BJ (cell line): ENCODE measurements at regions not wholly inside any gene's neighbourhood (a gene's known extent, or its start where the extent isn't known, plus 50 kb on each side); places are given as distances from the start of the nearest gene placed in this dataset.

Experiments used
- CTCF ChIA-PET: fragments of 350-600 bp; formaldehyde crosslinking; extraction: SDS; loops from one replicate; lab custom pipeline; 2021; ENCODE audit warnings: antibody characterized with exemption, inconsistent platforms; lab: Yijun Ruan, JAX
- POLR2A ChIA-PET: fragments of 300-600 bp; sonication (Branson Sonifier 250); formaldehyde crosslinking; extraction: SDS; loops from one replicate; lab custom pipeline; 2021; ENCODE audit warnings: antibody characterized with exemption; lab: Charles Lee
- DNase-seq: peaks from one replicate; pipeline ENCODE4 v3.0.0-alpha.2; 2011; ENCODE audit warnings: low read depth
- H3K27me3 ChIP-seq: 2 replicates; pipeline ENCODE4 v1.6.0; 2011; ENCODE audit warnings: low read length; ENCODE audit not compliant: control insufficient read depth, insufficient read depth
- H3K36me3 ChIP-seq: 2 replicates; pipeline ENCODE4 v1.5.1; 2011; ENCODE audit warnings: low read length; ENCODE audit not compliant: control insufficient read depth, insufficient read depth
- H3K4me3 ChIP-seq: 2 replicates; pipeline ENCODE4 v1.5.1; 2011; ENCODE audit warnings: low read depth, mild to moderate bottlenecking, control low read depth, low read length
- TF ChIP-seq, protein P1 (sequence below): IDR thresholded peaks from 2 replicates; pipeline ENCODE4 v1.5.1; 2011; ENCODE audit warnings: low read depth, mild to moderate bottlenecking, control low read depth, inconsistent platforms, low read length, moderate library complexity; ENCODE audit not compliant: insufficient read depth

DNA sequence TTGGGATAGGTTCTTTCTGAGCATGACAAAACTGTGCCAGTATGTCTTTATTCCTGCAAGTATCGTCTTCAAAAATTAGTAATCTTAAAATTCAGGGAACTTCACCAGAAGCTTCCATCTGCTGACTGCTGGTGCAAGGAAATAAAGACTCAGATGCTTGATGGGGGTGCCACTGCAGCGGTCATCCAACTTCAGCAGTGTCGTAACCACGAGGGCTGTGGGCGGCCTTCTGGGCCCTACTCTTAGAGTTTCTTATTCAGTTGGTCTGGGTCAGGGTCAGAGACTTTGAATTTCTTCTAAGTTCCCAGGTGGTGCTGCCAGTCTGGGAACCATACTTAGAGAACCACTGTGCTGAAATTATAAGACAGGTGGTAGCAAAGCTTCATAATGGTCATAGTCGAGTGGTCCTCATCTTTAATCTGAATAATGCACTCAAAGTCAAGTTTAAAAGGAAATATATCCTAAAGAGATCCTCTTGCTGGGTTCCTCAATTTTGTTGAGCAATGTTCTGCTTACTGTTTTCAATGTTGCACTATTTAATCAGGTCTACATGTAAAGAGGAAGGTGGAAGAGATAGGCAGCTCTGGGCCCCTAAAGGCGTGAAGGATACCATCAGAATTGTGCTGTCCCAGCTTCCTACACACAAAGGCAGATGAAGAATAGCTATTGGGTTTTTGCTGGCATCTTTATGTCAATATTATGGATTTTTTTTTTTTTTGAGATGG, 165.4 kb upstream of the GMDS start:
- no peak for DNase-seq
- CTCF ChIA-PET = no interaction called here
- TF ChIP-seq, protein P1, sequence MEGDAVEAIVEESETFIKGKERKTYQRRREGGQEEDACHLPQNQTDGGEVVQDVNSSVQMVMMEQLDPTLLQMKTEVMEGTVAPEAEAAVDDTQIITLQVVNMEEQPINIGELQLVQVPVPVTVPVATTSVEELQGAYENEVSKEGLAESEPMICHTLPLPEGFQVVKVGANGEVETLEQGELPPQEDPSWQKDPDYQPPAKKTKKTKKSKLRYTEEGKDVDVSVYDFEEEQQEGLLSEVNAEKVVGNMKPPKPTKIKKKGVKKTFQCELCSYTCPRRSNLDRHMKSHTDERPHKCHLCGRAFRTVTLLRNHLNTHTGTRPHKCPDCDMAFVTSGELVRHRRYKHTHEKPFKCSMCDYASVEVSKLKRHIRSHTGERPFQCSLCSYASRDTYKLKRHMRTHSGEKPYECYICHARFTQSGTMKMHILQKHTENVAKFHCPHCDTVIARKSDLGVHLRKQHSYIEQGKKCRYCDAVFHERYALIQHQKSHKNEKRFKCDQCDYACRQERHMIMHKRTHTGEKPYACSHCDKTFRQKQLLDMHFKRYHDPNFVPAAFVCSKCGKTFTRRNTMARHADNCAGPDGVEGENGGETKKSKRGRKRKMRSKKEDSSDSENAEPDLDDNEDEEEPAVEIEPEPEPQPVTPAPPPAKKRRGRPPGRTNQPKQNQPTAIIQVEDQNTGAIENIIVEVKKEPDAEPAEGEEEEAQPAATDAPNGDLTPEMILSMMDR = no peak
- Histone ChIP-seq H3K27me3 (no peaks in the 10 kb centered on the region), H3K36me3 (no peaks in the 10 kb centered on the region), H3K4me3 (no peak overlapping the region)
- POLR2A ChIA-PET = no interaction called here

DNA sequence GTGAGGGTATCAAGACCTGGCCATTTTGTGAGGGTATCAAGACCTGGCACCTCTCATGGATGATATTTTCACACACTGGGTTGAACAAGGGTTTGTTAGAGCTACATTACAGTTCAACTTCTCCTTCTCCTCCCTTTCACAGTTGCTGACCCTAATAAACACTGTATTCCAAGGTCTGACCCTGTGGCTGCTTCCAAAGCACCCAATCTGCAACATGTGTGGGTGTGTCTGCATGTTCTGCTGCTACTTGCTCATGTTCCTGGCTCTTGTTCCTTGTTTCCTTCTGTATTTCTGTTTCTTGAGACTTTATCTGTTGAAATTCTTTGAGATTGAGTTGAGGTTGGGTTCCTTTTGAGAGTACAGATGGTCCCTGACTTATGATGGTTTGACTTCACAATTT, 162.1 kb upstream of the GMDS start:
- DNase-seq = no peak
- ChIA-PET CTCF (interaction anchor here (0.9 kb wide), 1 partner anchor 8 kb away, joined by 3 read pairs; no protein-coding TSS in a partner anchor), POLR2A (no interaction called here)
- no peaks in the 10 kb centered on the region for H3K27me3 ChIP-seq
- TF ChIP-seq, protein P1 = no peak
- H3K36me3 ChIP-seq = no peaks in the 10 kb centered on the region
- H3K4me3 ChIP-seq = no peak overlapping the region

DNA sequence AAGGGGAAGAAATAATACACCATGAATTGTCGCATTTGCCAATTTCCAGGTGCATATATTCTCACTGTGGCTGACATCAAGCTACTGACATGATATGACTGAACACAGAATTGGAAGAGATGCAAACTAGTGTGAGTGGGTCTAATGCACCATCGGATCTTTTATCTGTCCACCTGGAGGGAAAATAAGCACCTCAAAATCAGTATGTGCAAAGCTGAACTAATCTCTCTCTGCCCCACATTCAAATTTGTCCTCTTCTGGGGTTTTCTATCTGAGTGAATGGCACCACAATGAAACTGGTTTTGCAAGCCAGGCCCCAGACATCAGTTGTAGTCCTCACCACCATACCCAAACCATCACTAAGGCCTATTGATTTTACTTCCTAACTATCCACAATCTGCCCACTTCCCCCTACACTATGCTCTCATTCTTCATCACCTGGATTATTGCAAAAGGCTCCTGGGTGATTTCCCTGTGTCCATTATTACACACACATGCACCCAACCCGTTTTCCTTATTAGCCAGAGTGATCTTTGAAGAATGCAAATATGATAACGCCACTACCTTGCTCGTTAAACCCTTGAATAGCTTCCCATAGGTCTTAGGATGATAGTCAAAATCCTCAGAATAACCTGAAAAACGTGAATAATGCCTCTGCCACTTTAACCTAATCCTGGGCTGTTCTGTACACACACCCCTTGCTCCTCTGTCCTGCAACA, 159.0 kb upstream of the GMDS start:
- H3K27me3 ChIP-seq = no peaks in the 10 kb centered on the region; the same call in 1 of the 2 replicates
- no peak overlapping the region for H3K4me3 ChIP-seq
- DNase-seq = no peak
- H3K36me3 ChIP-seq = no peaks in the 10 kb centered on the region
- TF ChIP-seq, protein P1 = no peak
- ChIA-PET CTCF (no interaction called here), POLR2A (no interaction called here)

DNA sequence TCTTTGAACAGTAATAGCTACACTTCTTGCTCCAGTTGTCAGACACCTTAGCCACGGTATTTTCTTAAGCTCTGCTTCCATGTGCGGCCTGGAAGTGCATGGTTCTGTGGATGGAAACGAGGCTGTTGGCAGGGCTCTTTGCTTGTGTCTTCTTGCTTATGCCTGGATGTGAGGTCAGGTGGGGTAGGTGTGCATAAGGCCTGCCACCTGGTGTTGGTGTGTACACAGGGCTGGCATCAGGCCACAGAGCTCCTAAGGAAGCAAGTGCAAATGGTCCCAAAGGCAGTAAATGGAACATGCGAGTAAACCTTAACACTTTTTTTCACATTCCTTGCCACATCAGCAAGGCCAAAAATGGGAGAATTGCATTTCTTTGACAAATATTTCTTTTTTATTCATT, 158.1 kb upstream of the GMDS start:
- no peaks in the 10 kb centered on the region; the same call in 1 of the 2 replicates for H3K27me3 ChIP-seq
- H3K36me3 ChIP-seq = no peaks in the 10 kb centered on the region
- no peak for DNase-seq
- ChIA-PET POLR2A (no interaction called here), CTCF (interaction anchor here (1.0 to 1.2 kb wide), 2 partner anchors 13 to 23 kb away, joined by 4 read pairs; no protein-coding TSS in a partner anchor)
- no peak overlapping the region for H3K4me3 ChIP-seq
- TF ChIP-seq, protein P1 = no peak
